HEK293T (cell line): ENCODE measurements at regions not wholly inside any gene's neighbourhood (a gene's known extent, or its start where the extent isn't known, plus 50 kb on each side); places are given as distances from the start of the nearest gene placed in this dataset.

ENCODE experiments used
- CTCF ChIA-PET: fragments of 350-600 bp; formaldehyde crosslinking; extraction: SDS; loops from one replicate; lab custom pipeline; 2021; ENCODE audit warnings: antibody characterized with exemption, inconsistent platforms; lab: Yijun Ruan, JAX
- POLR2A ChIA-PET: fragments of 350-600 bp; formaldehyde crosslinking; extraction: SDS; loops from one replicate; lab custom pipeline; 2020; ENCODE audit warnings: antibody characterized with exemption, inconsistent platforms; lab: Yijun Ruan, JAX
- DNase-seq: peaks from one replicate; pipeline ENCODE4 v3.0.0; 2012; ENCODE audit warnings: mixed read lengths; ENCODE audit errors: extremely low spot score
- ARNT ChIP-seq: fragments of 450-650 bp; IDR thresholded peaks from 2 replicates; pipeline ENCODE4 v1.6.1; 2017; ENCODE audit warnings: mild to moderate bottlenecking
- BHLHE40 ChIP-seq: fragments of 450-650 bp; IDR thresholded peaks from 2 replicates; pipeline ENCODE4 v1.6.1; 2016; ENCODE audit warnings: mild to moderate bottlenecking, moderate library complexity, borderline replicate concordance
- CTBP1 ChIP-seq: fragments of 450-650 bp; IDR thresholded peaks from 2 replicates; pipeline ENCODE4 v1.6.1; 2016; ENCODE audit warnings: borderline replicate concordance
- ELF4 ChIP-seq: fragments of 450-650 bp; IDR thresholded peaks from 2 replicates; pipeline ENCODE4 v1.6.1; 2017; ENCODE audit warnings: antibody characterized with exemption
- FOXA1 ChIP-seq: fragments of 450-650 bp; IDR thresholded peaks from 2 replicates; pipeline ENCODE4 v1.6.1; 2016; ENCODE audit warnings: mild to moderate bottlenecking
- FOXK2 ChIP-seq: fragments of 450-650 bp; IDR thresholded peaks from 2 replicates; pipeline ENCODE4 v1.6.1; 2016; ENCODE audit warnings: mild to moderate bottlenecking
- FOXM1 ChIP-seq: fragments of 450-650 bp; IDR thresholded peaks from 2 replicates; pipeline ENCODE4 v1.6.1; 2017; ENCODE audit warnings: mild to moderate bottlenecking, borderline replicate concordance
- HDGF ChIP-seq: fragments of 450-650 bp; IDR thresholded peaks from 2 replicates; pipeline ENCODE4 v1.6.1; 2017; ENCODE audit warnings: antibody characterized with exemption, borderline replicate concordance
- L3MBTL2 ChIP-seq: fragments of 450-650 bp; conservative IDR thresholded peaks from 2 replicates; pipeline ENCODE4 v1.6.1; 2016; ENCODE audit warnings: mild to moderate bottlenecking
- LEF1 ChIP-seq: fragments of 450-650 bp; IDR thresholded peaks from 2 replicates; pipeline ENCODE4 v1.6.1; 2017; ENCODE audit warnings: mild to moderate bottlenecking, borderline replicate concordance
- NFRKB ChIP-seq: fragments of 450-650 bp; IDR thresholded peaks from 2 replicates; pipeline ENCODE4 v1.6.1; 2016; ENCODE audit warnings: mild to moderate bottlenecking, moderate library complexity
- SP1 ChIP-seq: fragments of 450-650 bp; IDR thresholded peaks from 2 replicates; pipeline ENCODE4 v1.6.1; 2017
- SUZ12 ChIP-seq: fragments of 450-650 bp; IDR thresholded peaks from 2 replicates; pipeline ENCODE4 v1.6.1; 2016; ENCODE audit warnings: mild to moderate bottlenecking
- TARDBP ChIP-seq: fragments of 450-650 bp; IDR thresholded peaks from 2 replicates; pipeline ENCODE4 v1.6.1; 2016
- ZNF384 ChIP-seq: fragments of 450-650 bp; IDR thresholded peaks from 2 replicates; pipeline ENCODE4 v1.6.1; 2016
- TF ChIP-seq, protein P1 (sequence below): fragments of 450-650 bp; IDR thresholded peaks from 2 replicates; pipeline ENCODE4 v1.6.1; 2016

DNA sequence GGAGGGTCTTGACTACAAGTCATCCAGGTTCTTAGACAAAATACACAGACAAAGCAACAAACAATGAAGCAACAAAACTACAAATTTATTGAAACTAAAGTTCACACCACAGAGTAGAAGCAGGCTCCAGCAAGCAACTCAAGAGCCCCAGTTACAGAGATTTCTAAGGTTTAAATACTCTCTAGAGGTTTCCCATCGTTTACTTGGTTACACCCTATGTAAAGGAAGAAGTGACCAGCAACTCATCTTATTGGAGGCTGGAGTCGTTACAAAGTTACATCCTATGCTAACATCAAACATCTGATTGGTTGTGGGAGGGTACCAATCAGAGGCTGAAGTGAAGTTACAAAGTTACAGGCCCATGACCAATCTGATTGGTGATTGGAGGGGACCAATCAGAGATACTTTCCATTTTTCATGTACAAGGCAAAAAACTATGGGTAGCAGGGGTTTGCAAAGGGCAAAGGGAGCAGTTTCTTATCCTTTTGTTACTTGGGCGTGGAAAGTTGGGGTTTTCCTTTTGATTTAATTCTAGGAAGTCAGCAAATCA is 2292.6 kb upstream of the C9orf72 start:
- POLR2A ChIA-PET: no interaction called here
- TF ChIP-seq HDGF (no peak), ARNT (no peak), TARDBP (no peak), FOXK2 (no peak), FOXA1 (no peak), L3MBTL2 (no peak), ZNF384 (no peak), FOXM1 (no peak), ELF4 (no peak), LEF1 (no peak), SUZ12 (no peak), CTBP1 (no peak)
- TF ChIP-seq, protein P1, sequence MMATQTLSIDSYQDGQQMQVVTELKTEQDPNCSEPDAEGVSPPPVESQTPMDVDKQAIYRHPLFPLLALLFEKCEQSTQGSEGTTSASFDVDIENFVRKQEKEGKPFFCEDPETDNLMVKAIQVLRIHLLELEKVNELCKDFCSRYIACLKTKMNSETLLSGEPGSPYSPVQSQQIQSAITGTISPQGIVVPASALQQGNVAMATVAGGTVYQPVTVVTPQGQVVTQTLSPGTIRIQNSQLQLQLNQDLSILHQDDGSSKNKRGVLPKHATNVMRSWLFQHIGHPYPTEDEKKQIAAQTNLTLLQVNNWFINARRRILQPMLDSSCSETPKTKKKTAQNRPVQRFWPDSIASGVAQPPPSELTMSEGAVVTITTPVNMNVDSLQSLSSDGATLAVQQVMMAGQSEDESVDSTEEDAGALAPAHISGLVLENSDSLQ: no peak
- CTCF ChIA-PET: no interaction called here
- no peak for DNase-seq

DNA sequence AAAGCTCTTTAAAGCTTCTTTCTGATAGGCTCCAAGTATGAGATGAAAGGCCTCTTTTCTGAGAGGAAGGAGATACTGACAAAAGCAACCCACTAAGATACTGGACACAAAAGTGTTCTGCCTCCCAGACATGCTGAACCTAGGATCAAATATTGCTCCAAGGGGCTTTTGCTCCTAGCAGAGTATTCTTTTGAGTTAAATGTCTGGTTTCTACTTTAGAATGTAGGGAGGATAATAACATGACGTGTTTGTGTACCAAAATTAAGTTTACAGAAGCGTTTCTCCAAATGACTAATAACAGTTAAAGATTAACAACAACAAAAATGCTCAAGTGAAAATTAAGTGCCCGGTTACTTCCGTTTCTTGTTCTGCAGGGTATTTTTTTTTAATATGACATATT is 2293.3 kb upstream of the C9orf72 start:
- TF ChIP-seq CTBP1: no peak
- TF ChIP-seq LEF1: no peak
- no peak for TF ChIP-seq TARDBP
- TF ChIP-seq FOXM1: no peak
- TF ChIP-seq ZNF384: no peak
- TF ChIP-seq, protein P1: no peak
- CTCF ChIA-PET: no interaction called here
- no peak for DNase-seq
- POLR2A ChIA-PET: no interaction called here

DNA sequence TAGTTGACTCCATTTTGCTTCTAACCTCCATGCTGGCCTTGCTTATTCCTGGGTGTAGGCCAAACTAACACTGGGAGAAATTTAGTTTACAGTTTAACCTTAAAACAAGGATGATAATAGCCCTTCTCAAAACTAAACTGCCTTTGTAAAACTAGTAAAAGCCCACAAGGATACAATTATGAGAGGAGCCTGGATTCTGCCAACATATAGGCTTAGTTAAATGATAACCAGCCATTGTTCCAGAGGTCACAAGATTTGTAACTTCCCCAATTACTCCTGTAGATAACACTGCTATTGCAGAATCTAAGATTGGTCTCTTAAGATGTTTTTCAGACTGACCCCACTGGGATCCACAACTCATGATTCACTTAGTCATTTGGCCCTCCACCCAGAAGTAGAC is 2300.3 kb upstream of the C9orf72 start:
- TF ChIP-seq SP1 (no peak), TARDBP (no peak), ZNF384 (no peak), LEF1 (no peak), FOXK2 (no peak), FOXM1 (no peak), CTBP1 (no peak), SUZ12 (no peak)
- TF ChIP-seq, protein P1: no peak
- ChIA-PET POLR2A (no interaction called here), CTCF (no interaction called here)
- DNase-seq: no peak

DNA sequence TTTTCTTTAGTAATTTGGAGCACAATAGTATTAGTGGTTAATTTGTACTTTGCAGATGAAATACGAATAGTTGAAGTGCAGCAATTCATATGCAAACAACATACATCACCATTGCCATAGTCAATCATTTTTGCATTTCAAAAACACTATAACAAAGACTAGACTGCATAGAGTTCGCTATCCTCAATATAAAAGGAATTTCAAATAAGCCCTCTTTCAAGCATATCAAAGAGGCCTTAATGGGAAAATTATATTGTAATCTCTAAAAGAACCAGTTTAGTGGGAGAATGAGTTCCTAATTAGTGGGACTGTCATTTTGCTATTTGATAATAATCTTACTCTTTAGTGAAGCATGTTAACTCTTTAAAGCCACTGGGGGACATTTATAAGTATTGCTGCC is 2302.3 kb upstream of the C9orf72 start:
- TF ChIP-seq L3MBTL2: no peak
- TF ChIP-seq, protein P1: no peak
- TF ChIP-seq FOXM1: no peak
- TF ChIP-seq SP1: no peak
- TF ChIP-seq CTBP1: no peak
- ChIA-PET POLR2A (no interaction called here), CTCF (no interaction called here)
- DNase-seq: no peak

DNA sequence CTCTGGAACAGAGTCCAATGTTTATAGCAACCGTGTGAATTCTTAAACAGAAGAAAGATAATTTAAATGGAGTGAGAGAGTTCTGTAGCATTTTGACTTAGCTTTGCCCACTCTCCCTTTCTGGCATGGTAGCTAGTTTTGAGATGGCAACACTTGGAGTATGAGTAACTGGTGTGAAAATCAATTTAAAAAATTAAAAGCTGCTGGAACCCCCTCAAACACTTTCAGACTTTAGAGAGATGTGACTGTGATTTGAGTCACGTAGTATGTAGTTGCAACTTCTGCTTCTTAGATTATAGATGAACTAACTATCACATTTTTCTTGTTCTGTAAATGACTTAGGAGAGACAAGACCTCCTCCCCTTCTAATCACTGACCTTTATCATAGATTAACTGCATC is 2309.5 kb upstream of the C9orf72 start:
- TF ChIP-seq ARNT: no peak
- TF ChIP-seq FOXK2: no peak
- TF ChIP-seq FOXM1: no peak
- no peak for TF ChIP-seq SP1
- no peak for TF ChIP-seq ZNF384
- TF ChIP-seq NFRKB: no peak
- ChIA-PET POLR2A (no interaction called here), CTCF (interaction anchor here (0.6 kb wide), 1 partner anchor 1917 kb away, joined by 3 read pairs; no protein-coding TSS in a partner anchor)
- DNase-seq: no peak

DNA sequence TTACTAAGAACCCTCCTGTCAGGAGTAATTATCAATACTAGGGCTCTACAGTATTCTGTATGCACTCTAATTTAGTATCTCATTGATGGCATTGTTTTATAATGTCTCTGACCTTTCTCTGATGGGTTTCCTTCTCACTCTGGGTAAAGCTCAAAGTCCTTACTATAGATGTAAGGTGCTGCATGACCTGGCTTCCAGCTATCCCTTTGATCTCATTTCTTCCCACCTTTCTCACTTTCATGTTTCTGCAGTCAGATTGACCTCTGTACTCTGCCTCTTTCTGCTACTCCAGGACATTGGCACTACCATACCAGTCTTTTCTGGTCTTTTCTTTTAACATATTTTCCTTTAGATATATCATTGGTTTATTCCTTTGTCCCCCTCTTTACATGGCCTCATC is 2332.8 kb upstream of the C9orf72 start:
- no peak for TF ChIP-seq ELF4
- TF ChIP-seq FOXA1: no peak
- no peak for TF ChIP-seq BHLHE40
- no peak for TF ChIP-seq CTBP1
- TF ChIP-seq LEF1: no peak
- no peak for TF ChIP-seq ARNT
- no peak for TF ChIP-seq ZNF384
- TF ChIP-seq HDGF: no peak
- CTCF ChIA-PET: no interaction called here
- no peak for DNase-seq
- POLR2A ChIA-PET: no interaction called here

DNA sequence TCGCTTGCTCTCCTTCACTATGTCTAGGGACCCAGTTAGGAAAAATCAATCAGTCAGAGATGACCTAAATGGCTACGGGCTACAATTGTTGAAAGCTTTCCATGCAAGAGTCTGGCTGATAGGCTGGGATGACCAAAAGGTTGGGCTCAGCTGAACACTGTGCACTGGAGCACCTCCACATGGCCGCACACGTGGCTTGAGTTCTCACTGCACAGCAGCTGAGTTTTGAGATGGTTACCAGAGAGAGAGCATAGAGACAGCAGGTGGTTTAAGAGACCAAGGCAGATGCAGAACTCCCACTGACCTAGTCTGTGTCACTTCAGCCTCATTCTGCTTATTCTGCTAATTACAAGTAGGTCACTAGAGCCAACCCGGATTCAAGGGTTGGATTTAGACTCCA is 2354.8 kb upstream of the C9orf72 start:
- no peak for TF ChIP-seq FOXM1
- no peak for TF ChIP-seq SP1

More for the DNA sequence above, 2354.8 kb upstream of the C9orf72 start:
- CTCF ChIA-PET: no interaction called here
- DNase-seq: no peak
- POLR2A ChIA-PET: no interaction called here
